Posterior cingulate gyrus (tissue), 11 donors: ENCODE measurements at regions not wholly inside any gene's neighbourhood (a gene's known extent, or its start where the extent isn't known, plus 50 kb on each side); places are given as distances from the start of the nearest gene placed in this dataset.
"Not testable (repeated sequence)": the region's sequence is repeated elsewhere in the genome, so short reads cannot be mapped to it uniquely, and the experiment has no call there.

Experiments
- DNase-seq, 10 donors: peaks; one replicate each; pipeline versions ENCODE4 v3.0.0 to v3.0.0-alpha.2; 2020 to 2021; ENCODE audit warnings: mixed read lengths in 3 of 10
- intact Hi-C: fragments of 100-400 bp; cut with DNase I; formaldehyde crosslinking; loops from one replicate; pipeline ENCODE4 v1.15.1; 2023

DNA sequence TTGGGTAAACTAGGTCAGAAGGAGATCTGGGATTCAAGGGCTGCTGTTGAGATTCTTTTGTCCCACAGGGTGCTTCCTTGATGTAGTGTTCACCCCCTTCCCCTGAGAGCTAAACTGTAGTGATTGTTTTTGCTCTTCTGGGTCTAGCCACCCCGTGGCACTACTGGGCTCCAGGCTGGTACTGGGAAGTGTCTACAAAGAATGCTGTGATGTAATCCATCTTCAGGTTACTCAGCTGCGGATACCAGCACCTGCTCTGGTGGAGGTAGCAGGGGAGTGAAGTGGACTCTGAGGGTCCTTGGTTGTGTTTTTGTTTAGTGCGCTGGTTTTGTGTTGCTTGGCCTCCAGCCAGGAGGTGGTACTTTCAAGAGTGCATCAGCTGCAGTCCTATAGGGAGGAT lies 365.5 kb downstream of the ZNF674 start:
- DNase-seq = no peak
- intact Hi-C loops = no loop called here

DNA sequence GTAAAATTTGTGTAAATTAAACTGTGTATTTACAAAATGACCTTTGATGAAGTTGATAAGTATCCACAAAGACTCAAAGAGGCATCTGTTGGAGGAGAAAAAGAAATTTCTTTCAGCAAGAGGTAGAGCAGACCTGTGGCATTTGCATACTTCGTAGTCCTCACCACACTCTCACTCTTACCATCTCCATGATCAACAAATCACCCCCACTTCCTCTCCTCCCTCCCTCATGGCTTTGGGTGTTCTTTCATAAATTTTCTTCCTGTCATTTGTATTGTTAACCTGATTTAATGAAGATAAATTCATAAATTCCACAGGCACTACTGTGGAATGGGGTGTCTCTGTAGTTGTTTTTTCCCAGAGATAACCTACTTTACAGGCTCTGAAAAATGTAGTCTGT lies 366.5 kb downstream of the ZNF674 start:
- intact Hi-C loops = no loop called here
- DNase-seq = no peak

- DNase-seq = no peak
- intact Hi-C loops = no loop called here
Observed at GRCh38 chrX:46173159-46173558, 372.1 kb downstream of the ZNF674 start.

- DNase-seq, intact Hi-C loops: not testable (repeated sequence)
Observed at GRCh38 chrX:46171457-46171856, 373.8 kb downstream of the ZNF674 start.

- intact Hi-C loops = no loop called here
- no peak for DNase-seq
Observed at GRCh38 chrX:46169808-46170207, 375.4 kb downstream of the ZNF674 start.

DNA sequence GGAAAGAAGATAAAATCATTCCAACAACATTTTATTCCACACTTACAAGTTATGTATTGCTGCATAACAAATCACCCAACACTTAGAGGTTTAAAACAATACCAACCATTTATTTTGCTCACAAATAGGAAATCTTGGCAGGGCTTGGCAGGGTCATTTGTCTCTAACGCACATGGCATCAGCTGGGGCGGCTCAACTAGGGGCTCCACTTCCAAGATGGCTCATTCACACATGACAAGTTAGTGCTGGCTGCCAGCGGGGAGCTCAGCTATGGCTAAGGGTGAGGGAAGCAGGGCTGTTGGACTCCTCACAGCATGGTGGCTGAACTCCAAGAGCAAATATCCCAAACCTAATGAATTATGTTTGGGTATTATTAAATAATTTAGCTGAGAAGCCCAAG lies 377.0 kb downstream of the ZNF674 start:
- peak in 1 of 10 donors; percentile 72 for DNase-seq
- intact Hi-C loops = no loop called here

- intact Hi-C loops = no loop called here
- DNase-seq = no peak
Observed at GRCh38 chrX:46165866-46166265, 379.4 kb downstream of the ZNF674 start.

DNA sequence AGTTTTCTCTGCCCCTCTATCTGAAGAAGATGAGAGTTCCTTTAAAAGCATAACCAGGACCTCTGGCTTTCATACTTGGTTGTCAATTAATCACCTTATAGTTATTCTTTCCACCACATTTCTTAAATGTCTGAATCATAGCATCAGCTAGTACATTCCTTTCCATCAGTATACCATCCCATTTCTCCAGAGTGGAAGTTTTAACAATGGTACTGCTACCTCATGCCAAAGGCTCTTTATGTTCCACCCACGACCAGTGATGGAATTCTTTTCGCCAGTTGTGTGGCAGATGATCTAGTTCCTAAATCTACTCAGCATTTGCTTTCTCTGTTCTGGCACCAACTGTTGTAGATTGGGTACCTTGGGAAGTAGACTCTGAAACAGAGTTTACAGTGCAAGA lies 379.8 kb downstream of the ZNF674 start:
- no peak for DNase-seq
- intact Hi-C loops = no loop called here

DNA sequence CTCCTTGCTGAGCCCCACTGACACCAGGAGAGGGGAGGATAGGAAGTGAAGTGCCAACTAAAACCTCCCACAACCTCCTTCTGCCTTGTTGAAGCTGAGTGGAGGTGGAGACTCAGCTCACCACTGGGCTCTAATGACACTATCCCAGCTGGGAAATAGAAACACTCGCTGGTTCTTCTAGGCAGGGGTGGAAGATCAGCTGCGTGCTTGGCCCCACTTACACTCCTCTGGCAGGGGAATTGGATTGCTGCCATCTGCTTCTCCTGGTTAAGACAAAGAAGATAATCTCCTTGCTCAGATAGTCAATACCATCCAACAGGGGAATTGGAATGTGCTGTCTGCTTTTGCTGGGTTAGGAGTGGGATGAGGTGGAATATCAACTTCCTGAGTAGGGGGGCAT lies 392.5 kb downstream of the ZNF674 start:
- intact Hi-C loops = no loop called here
- DNase-seq = peak in 1 of 10 donors; percentile 11

DNA sequence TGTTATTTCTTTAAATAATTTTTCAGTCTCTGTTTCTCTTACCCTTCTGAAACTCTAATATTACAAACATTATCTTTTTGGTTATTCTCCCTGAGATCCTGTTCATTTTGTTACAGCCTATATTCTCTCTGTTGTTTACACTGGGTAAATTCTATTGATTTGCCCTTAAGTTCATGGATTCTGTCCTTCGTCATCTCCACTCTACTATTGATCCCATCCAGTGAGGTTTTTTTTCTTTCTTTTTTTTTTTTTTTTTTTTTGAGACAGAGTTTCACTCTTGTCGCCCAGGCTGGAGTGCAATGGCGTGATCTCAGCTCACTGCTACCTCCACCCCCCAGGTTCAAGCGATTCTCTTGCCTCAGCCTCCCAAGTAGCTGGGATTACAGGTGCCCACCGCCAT lies 393.9 kb downstream of the ZNF674 start:
- DNase-seq, intact Hi-C loops: not testable (repeated sequence)

GRCh38 chrX:46144566-46144965 lies 400.7 kb downstream of the ZNF674 start:
- intact Hi-C loops = no loop called here

DNA sequence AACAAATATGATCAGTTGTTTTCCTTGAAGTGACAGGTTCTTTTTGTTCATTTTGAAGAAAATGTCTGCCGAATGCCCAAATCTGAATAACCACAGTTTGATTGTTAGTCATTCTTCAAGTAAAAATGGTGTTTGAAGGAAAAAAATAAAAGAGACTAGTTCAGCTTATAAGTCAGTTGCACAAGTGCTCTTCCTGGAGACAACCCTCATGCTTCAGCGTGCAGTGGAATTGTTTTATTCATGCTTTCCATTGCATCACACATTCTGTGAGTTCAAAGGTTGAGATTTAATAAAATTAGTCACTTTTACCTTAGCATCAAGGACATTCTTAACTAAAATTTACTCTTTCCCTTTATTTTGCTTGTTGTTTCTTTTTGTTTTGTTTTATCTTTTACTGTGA lies 404.9 kb downstream of the ZNF674 start:
- DNase-seq = no peak
- intact Hi-C loops = no loop called here

More at GRCh38 chrX:46144566-46144965, 400.7 kb downstream of the ZNF674 start:
- DNase-seq = no peak

DNA sequence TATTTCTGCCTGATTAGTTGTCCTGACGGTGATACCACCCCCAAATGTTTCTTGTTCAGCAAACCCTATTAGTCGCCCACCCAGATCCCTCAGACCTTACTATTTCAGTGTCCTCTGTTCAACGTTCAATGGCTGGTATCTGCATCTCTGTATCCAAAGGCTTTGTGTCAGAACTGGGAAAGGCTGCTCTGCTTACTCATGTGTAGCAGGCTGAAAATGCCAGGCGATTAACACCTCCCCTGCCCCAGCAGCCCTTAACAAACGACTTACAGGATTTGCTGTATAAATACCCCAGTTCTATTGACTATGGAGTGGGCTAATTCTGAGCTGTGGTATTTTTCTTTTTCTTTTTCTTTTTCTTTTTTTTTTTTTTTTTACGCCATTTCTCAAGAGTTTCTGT lies 415.0 kb downstream of the ZNF674 start:
- intact Hi-C loops = no loop called here
- DNase-seq = no peak

DNA sequence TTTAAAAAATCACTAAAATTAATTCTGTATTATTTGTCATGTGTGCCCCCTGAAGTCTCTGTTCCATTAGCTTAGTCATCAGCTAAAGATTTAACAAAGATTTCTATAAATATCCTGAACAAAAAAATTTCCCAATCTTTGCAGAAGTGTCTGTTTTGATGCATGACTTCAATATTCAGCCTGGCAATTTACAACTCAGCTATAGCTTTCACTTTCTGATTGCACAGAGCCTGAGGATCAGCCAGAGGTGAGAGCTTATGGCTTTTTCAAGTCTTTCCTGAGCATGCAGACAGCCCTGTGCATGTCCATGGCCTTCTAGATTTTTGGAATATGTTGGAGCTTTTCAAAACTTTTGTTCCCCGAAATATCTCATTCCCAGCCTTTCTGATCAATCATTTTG lies 420.1 kb downstream of the ZNF674 start:
- intact Hi-C loops = no loop called here

GRCh38 chrX:46117234-46117633 lies 428.0 kb downstream of the ZNF674 start:
- peak in 2 of 10 donors; percentile 44 to 58 for DNase-seq
- intact Hi-C loops = no loop called here

More for the DNA sequence above, 420.1 kb downstream of the ZNF674 start:
- DNase-seq = no peak

GRCh38 chrX:46087310-46087709 lies 457.9 kb downstream of the ZNF674 start:
- intact Hi-C loops = not testable (repeated sequence)
- DNase-seq = peak in 1 of 10 donors; percentile 54

DNA sequence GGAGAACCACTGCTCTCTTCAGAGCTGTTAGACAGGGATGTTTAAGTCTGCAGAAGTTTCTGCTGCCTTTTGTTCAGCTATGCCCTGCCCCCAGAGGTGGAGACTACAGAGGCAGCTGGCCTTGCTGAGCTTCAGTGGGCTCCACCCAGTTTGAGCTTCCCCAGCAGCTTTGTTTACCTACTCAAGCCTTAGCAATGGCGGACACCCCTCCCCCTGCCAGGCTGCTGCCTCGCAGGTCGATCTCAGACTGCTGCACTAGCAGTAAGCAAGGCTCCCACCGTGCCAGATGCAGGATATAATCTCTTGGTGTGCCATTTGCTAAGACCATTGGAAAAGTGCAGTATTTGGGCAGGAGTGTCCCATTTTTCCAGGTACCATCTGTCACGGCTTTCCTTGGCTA lies 465.1 kb downstream of the ZNF674 start:
- DNase-seq, intact Hi-C loops: not testable (repeated sequence)

DNA sequence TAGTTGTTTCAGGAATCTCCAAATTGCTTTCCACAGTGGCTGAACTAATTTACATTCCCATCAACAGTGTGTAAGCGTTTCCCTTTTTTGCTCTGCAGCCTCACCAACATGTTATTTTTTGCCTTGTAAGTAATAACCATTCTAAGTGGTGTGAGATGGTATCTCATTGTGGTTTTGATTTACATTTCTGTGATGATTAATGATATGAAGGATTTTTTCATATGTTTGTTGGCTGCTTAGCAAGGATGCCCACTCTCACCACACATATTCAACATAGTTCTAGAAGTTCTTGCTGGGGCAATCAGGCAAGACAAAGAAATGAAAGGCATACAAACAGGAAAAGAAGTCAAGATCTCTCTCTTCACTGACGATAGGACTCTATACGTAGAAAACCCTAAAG lies 472.4 kb downstream of the ZNF674 start:
- intact Hi-C loops = no loop called here

GRCh38 chrX:46072372-46072771 lies 472.8 kb downstream of the ZNF674 start:
- intact Hi-C loops = no loop called here
- no peak for DNase-seq

More for the DNA sequence above, 472.4 kb downstream of the ZNF674 start:
- DNase-seq = no peak

DNA sequence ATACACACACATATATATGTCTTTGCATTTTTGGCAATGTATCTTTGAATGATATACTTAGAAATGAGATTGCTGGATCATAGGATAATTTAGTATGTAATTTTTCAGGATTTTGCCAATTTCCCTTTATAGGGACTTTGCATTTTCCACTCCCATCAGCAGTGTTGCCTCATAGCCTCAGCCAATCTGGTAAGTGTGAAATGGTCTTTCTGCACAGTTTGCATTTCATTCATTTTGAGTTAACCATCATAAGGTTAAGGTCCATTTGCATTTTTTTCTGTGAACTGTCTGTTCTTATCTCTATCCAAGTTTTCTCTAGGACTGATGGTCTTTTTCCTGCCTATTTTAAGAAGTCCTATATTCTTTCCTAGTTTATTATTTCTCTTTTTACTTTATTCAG lies 474.8 kb downstream of the ZNF674 start:
- no peak for DNase-seq
- intact Hi-C loops = no loop called here

DNA sequence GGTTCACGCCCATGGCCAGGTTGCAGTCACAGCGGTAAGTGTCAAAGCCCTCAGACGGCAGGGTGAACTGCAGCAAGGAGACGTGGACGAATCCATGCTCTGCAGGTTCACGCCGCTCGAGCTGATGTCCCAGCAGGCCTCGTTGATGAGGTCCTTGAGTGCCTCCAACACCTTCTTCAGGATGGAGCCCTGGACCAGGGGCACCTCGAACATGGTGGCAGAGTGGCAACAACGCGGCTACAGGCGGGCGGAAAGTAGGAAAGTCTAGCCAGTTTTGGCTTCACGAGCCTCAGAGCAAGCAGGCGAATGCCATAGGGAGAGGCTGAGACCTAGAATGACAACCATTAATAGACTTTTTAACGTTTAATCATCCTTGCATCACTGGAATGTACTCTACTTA lies 485.9 kb downstream of the ZNF674 start:
- peak in 1 of 10 donors; percentile 62 for DNase-seq

GRCh38 chrX:46044486-46044885 lies 500.7 kb downstream of the ZNF674 start:
- intact Hi-C loops = no loop called here
- no peak for DNase-seq

More for the DNA sequence above, 485.9 kb downstream of the ZNF674 start:
- intact Hi-C loops = no loop called here

DNA sequence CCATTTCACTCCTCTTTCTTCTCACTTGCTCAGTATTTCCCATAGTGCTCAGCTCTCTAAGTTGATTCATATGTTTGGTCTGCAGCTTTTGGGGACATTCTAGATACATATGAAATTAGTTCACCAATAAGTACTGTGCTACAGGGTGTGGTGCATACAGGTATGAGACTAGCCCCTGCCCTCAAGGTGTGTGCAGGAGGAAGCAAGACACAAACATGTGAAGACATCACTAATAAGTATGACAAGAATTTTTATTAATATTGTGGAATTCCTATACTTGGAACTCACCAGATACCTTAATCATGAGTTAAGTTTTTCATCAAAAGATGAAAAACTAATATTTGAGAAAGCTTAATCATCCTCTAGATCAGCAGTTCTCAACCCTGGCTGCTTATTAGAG lies 505.2 kb downstream of the ZNF674 start:
- intact Hi-C loops = no loop called here
- DNase-seq = no peak
